ENCODE measurements at regions not wholly inside any gene's neighbourhood (a gene's known extent, or its start where the extent isn't known, plus 50 kb on each side); places are given as distances from the start of the nearest gene placed in this dataset.
A peak's percentile ranks its signal among the peaks of the same experiment; 100 is the strongest.

GRCh38 chr6:18053078-18053477 is 65.6 kb upstream of the KIF13A start:
- H3K27me3 ChIP-seq (replicated peaks), result no peaks in the 10 kb centered on the region
- no peaks in the 10 kb centered on the region for H3K36me3 ChIP-seq (replicated peaks)
- no peak for DNase-seq
- H3K4me3 ChIP-seq (ENCODE audit: low read depth, low read length), result no peak overlapping the region
- TF ChIP-seq CTCF (IDR thresholded peaks at IDR 0.05; ENCODE audit: low read depth, low read length, missing control alignments), result no peak
- H3K27ac ChIP-seq, result no peak overlapping the region
- in situ Hi-C loops (cut with HindIII; ENCODE audit: low pct_ligation_motif_present, low sequenced_read_pairs), result no loop called here

- in situ Hi-C loops (cut with HindIII; ENCODE audit: low pct_ligation_motif_present, low sequenced_read_pairs), result no loop called here
- no peak overlapping the region for H3K4me3 ChIP-seq (ENCODE audit: low read depth, low read length)
- TF ChIP-seq CTCF (IDR thresholded peaks at IDR 0.05; ENCODE audit: low read depth, low read length, missing control alignments), result no peak
- no peaks in the 10 kb centered on the region for H3K27me3 ChIP-seq (replicated peaks)
- H3K27ac ChIP-seq, result no peak overlapping the region
- no peak for DNase-seq
- no peaks in the 10 kb centered on the region for H3K36me3 ChIP-seq (replicated peaks)
Measured at GRCh38 chr6:18049646-18050045, 62.2 kb upstream of the KIF13A start.

GRCh38 chr6:18048953-18049630 is 61.7 kb upstream of the KIF13A start:
- H3K27ac ChIP-seq, result no peak overlapping the region
- no peaks in the 10 kb centered on the region for H3K36me3 ChIP-seq (replicated peaks)
- H3K4me3 ChIP-seq (ENCODE audit: low read depth, low read length), result no peak overlapping the region
- no peak for DNase-seq
- no peaks in the 10 kb centered on the region for H3K27me3 ChIP-seq (replicated peaks)
- TF ChIP-seq CTCF (IDR thresholded peaks at IDR 0.05; ENCODE audit: low read depth, low read length, missing control alignments), result no peak
- in situ Hi-C loops (cut with HindIII; ENCODE audit: low pct_ligation_motif_present, low sequenced_read_pairs), result no loop called here

GRCh38 chr6:18047406-18047805 is 60.0 kb upstream of the KIF13A start:
- Histone ChIP-seq H3K36me3 (replicated peaks) (no peaks in the 10 kb centered on the region), H3K27ac (no peak overlapping the region), H3K4me3 (ENCODE audit: low read depth, low read length) (no peak overlapping the region), H3K27me3 (replicated peaks) (no peaks in the 10 kb centered on the region)
- peak; percentile 39 for DNase-seq
- in situ Hi-C loops (cut with HindIII; ENCODE audit: low pct_ligation_motif_present, low sequenced_read_pairs), result no loop called here
- no peak for TF ChIP-seq CTCF (IDR thresholded peaks at IDR 0.05; ENCODE audit: low read depth, low read length, missing control alignments)

- no peak for DNase-seq
- H3K36me3 ChIP-seq (replicated peaks), result no peaks in the 10 kb centered on the region
- H3K27me3 ChIP-seq (replicated peaks), result no peaks in the 10 kb centered on the region
- TF ChIP-seq CTCF (IDR thresholded peaks at IDR 0.05; ENCODE audit: low read depth, low read length, missing control alignments), result no peak
- in situ Hi-C loops (cut with HindIII; ENCODE audit: low pct_ligation_motif_present, low sequenced_read_pairs), result no loop called here
- H3K27ac ChIP-seq, result no peak overlapping the region
- no peak overlapping the region for H3K4me3 ChIP-seq (ENCODE audit: low read depth, low read length)
Measured at GRCh38 chr6:18045507-18045906, 58.1 kb upstream of the KIF13A start.
